ENCODE measurements at regions not wholly inside any gene's neighbourhood (a gene's known extent, or its start where the extent isn't known, plus 50 kb on each side); places are given as distances from the start of the nearest gene placed in this dataset.

GRCh38 chr1:88175120-88175630 is 508.9 kb upstream of the PKN2 start:
- H3K27me3 ChIP-seq (ENCODE audit: insufficient read depth in 3 of 3, low read length in 2 of 3) = no peaks in the 10 kb centered on the region
- no peak overlapping the region for H3K27ac ChIP-seq
- ATAC-seq (no peak), DNase-seq (no peak)
- 80 to 82% (median 82%) methylated on average over 3 of the region's 3 CpGs for WGBS, 3 donors
- no peaks in the 10 kb centered on the region for H3K36me3 ChIP-seq (ENCODE audit: insufficient read depth in 1 of 2, low read depth in 1 of 2)
- H3K4me1 ChIP-seq = no peaks in the 10 kb centered on the region
- no peaks in the 10 kb centered on the region for H3K9me3 ChIP-seq
- TF ChIP-seq, protein P1, sequence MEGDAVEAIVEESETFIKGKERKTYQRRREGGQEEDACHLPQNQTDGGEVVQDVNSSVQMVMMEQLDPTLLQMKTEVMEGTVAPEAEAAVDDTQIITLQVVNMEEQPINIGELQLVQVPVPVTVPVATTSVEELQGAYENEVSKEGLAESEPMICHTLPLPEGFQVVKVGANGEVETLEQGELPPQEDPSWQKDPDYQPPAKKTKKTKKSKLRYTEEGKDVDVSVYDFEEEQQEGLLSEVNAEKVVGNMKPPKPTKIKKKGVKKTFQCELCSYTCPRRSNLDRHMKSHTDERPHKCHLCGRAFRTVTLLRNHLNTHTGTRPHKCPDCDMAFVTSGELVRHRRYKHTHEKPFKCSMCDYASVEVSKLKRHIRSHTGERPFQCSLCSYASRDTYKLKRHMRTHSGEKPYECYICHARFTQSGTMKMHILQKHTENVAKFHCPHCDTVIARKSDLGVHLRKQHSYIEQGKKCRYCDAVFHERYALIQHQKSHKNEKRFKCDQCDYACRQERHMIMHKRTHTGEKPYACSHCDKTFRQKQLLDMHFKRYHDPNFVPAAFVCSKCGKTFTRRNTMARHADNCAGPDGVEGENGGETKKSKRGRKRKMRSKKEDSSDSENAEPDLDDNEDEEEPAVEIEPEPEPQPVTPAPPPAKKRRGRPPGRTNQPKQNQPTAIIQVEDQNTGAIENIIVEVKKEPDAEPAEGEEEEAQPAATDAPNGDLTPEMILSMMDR (IDR thresholded peaks at IDR 0.05) = no peak
- no peak overlapping the region for H3K4me3 ChIP-seq
- intact Hi-C loops (cut with DNase I) = no loop called here

DNA sequence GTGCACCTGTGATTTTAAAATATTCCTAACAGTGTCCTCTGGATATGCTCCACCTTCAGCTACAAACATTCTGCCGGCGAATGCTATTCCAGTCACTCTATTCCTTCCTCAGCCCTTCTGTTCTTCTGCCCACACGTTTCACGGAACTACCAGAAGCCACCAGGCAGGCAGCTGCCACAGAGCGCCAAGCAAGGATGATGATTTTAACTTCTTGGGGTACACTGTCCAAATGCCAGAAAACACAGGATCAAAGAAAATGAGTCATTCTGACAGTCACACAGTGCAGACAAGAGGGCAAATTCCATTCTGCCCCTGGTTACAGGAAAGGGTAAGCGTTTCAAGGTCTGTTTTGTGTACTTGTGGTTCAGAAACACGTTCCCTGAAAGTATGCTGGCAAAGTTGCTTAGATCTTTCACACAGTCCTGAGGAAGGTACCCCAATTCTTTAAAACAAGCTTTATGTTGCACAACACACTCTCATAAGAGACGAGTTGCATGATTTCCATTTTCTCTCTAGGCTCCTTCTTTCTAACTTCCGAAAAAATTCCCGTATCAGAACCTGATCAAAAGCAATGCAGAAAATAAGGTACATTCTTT is 508.3 kb upstream of the PKN2 start:
- intact Hi-C loops (cut with DNase I) = no loop called here
- no peaks in the 10 kb centered on the region for H3K9me3 ChIP-seq
- ATAC-seq = no peak
- DNase-seq = no peak
- TF ChIP-seq, protein P1 (IDR thresholded peaks at IDR 0.05) = no peak
- no peak overlapping the region for H3K27ac ChIP-seq
- no peaks in the 10 kb centered on the region for H3K4me1 ChIP-seq
- no peaks in the 10 kb centered on the region for H3K36me3 ChIP-seq (ENCODE audit: insufficient read depth in 1 of 2, low read depth in 1 of 2)
- H3K4me3 ChIP-seq = no peak overlapping the region
- H3K27me3 ChIP-seq (ENCODE audit: insufficient read depth in 3 of 3, low read length in 2 of 3) = no peaks in the 10 kb centered on the region
- 62 to 71% (median 66%) methylated on average over 10 of the region's 10 CpGs for WGBS, 3 donors

GRCh38 chr1:88179943-88180342 is 504.1 kb upstream of the PKN2 start:
- Histone ChIP-seq H3K27me3 (ENCODE audit: insufficient read depth in 3 of 3, low read length in 2 of 3) (no peaks in the 10 kb centered on the region), H3K4me3 (no peak overlapping the region), H3K27ac (no peak overlapping the region), H3K9me3 (no peaks in the 10 kb centered on the region), H3K36me3 (ENCODE audit: insufficient read depth in 1 of 2, low read depth in 1 of 2) (peaks cover 0 to 3% of the 10 kb centered on the region in 2 donors), H3K4me1 (no peaks in the 10 kb centered on the region)
- 77 to 84% (median 83%) methylated on average over 5 of the region's 5 CpGs for WGBS, 3 donors
- intact Hi-C loops (cut with DNase I) = loop anchor here in 1 of 2 donors (5.0 kb wide), 1 partner anchor 122 kb away; no protein-coding TSS in a partner anchor
- ATAC-seq (no peak), DNase-seq (no peak)
- TF ChIP-seq, protein P1 (IDR thresholded peaks at IDR 0.05) = no peak

DNA sequence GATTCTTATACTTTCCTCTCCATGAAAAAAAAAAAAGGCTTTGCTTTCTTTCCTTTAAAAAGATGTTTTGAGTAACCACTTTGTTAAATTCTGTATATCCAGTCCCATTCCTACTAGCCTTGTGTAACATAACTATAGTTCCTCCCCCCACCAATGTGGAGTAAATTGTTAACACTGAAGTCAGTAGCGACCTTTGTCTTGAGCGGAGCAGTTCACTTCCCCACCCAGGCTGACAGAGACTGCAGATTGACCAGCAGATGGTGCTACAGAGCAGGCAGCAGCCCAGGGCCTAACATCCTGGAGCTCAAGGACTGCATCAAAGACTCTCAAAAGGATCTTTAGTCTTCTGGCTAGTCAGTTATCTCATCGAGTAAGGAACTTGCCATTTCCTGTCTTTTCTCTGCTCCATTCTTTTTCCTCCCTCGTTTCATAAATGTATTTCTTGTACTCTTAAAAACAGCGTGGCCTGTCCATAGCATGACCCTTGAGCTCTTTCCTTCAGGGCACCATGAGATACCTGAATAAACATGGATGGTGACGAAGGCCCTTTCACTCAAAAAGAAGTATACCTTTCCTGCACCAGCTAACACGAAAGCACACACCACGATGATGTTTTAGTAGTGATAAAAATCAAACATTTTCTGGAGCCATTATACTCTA is 503.5 kb upstream of the PKN2 start:
- Histone ChIP-seq H3K36me3 (ENCODE audit: insufficient read depth in 1 of 2, low read depth in 1 of 2) (peaks cover 0 to 3% of the 10 kb centered on the region in 2 donors), H3K4me3 (no peak overlapping the region), H3K4me1 (no peaks in the 10 kb centered on the region), H3K9me3 (no peaks in the 10 kb centered on the region), H3K27me3 (ENCODE audit: insufficient read depth in 3 of 3, low read length in 2 of 3) (no peaks in the 10 kb centered on the region), H3K27ac (no peak overlapping the region)
- TF ChIP-seq, protein P1 (IDR thresholded peaks at IDR 0.05) = peak; percentile 62
- peak; percentile 53 to 73 (median 66) for ATAC-seq
- 37 to 41% (median 38%) methylated on average over 8 of the region's 8 CpGs for WGBS, 3 donors
- DNase-seq = peak; percentile 35 to 59
- intact Hi-C loops (cut with DNase I) = loop anchor here in 1 of 2 donors (5.0 kb wide), 1 partner anchor 122 kb away; no protein-coding TSS in a partner anchor
